Activated T-cell treated with anti-CD3 and anti-CD28 coated beads, Interleukin-2, amount 50 U/mL, for 4 hours (primary cell): ENCODE measurements at regions not wholly inside any gene's neighbourhood (a gene's known extent, or its start where the extent isn't known, plus 50 kb on each side); places are given as distances from the start of the nearest gene placed in this dataset.

Experiments used
- ATAC-seq, 2 donors: fragments of 200-7000 bp; cut with Tn5 transposase; one replicate each; pipeline ENCODE4 v1.10.0; 2021
- DNase-seq: peaks from one replicate; pipeline ENCODE4 v3.0.0-alpha.2; 2020
- H3K27me3 Mint-ChIP-seq: one replicate; pipeline ENCODE4 v1.8.0; 2021; ENCODE audit warnings: low read depth, mixed read lengths
- H3K36me3 Mint-ChIP-seq: one replicate; pipeline ENCODE4 v1.8.0; 2022; ENCODE audit warnings: mixed read lengths; ENCODE audit not compliant: insufficient read depth
- H3K4me1 Mint-ChIP-seq: one replicate; pipeline ENCODE4 v1.8.0; 2021; ENCODE audit warnings: low read depth, mixed read lengths
- H3K4me3 Mint-ChIP-seq: one replicate; pipeline ENCODE4 v1.8.0; 2021; ENCODE audit warnings: mild to moderate bottlenecking, moderate library complexity, mixed read lengths
- H3K9me3 Mint-ChIP-seq: one replicate; pipeline ENCODE4 v1.8.0; 2021; ENCODE audit warnings: mixed read lengths

DNA sequence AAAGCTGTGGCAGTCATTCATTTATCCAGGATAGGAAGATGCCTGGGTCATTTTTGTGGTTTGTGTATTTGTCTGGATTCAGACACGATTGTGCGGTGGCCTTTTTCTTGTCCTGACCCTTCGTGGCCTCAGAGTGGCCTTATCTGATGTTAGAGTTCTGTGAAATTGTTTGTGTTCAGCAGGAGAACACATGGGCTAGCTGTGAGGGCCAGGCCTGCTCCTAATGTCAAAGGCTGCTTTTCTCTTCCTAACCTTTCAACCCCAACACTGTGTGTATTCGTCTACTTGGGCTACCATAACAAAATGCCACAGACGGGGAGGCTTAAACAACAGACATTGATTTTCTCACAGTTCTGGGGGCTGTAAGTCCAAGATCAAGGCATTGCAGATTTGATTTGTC, 321.8 kb downstream of the CD83 start:
- H3K9me3 Mint-ChIP-seq = no peaks in the 10 kb centered on the region
- no peaks in the 10 kb centered on the region for H3K36me3 Mint-ChIP-seq
- H3K4me3 Mint-ChIP-seq = no peak overlapping the region
- ATAC-seq (no peak), DNase-seq (no peak)
- no peaks in the 10 kb centered on the region for H3K27me3 Mint-ChIP-seq
- no peaks in the 10 kb centered on the region for H3K4me1 Mint-ChIP-seq

DNA sequence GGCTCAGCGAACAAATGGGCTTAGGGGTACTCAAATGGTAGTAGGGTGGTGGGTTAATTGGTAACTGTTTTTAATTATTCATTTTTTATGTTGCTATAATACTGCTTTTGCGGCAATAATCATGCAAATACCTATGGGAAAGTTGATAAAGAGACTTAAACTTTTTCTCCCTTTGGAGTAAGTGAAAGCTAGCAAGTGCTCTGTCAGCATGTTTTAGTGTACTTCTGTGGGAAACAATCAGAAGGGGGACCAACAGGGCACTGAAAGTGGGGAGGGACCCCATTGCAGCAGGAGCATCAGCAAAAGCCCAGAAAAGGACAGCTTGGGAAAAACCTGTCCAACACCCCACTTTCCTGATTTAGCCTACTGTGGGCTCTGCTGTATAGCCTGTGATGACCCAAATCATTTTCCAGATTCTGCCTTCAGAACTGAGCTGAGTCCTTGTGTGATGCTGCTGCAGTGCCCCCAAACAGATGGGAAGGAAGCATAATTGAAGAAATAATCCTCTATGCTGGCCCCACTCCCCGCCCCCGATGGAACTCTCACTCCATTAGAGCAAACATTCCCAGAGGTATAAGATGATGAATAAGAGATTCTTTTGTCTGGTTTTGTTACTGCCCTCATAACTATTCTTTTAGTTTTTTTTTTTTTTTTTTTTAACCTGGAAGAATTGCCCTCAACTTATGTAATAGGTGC, 322.8 kb downstream of the CD83 start:
- Mint-ChIP-seq H3K36me3 (no peaks in the 10 kb centered on the region), H3K27me3 (no peaks in the 10 kb centered on the region)
- ATAC-seq = no peak

DNA sequence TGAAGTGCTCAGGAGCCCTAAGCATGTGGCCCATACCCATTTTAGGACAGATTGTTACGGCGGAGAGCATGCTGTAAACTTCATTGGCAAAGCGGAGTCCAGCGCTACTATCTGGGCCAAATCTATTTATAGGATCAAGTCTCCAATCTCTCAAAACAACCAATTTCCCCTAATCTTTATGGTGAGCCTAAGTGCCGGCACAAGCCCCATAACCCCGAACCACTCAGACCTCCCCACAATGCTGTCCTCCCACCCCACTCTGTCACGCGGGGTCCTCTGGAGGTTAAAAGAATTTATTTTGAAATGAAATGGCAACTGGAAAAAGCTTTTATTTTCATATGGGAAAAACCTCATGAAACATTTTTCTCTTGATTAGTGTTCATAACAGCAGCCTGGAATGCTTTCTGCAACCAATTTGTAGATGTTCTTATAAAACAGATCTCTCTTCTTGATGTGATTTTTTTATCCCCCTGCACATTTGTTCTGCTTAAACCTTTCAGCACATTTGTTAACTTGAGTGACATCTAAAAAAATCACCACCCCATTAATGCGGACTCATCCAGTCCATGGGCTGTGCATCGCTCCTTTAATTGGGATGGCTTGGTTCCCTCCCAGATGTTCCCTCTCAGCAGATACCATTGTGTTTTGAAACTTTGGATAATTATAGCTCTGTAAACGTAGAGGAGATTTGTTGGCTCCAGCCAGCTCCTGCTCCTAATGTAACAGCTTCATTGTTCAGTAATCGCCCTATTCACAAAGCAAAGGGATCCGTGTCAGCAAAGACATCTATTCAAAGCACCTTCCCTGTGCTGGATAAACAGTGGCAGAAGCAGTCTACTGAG, 323.6 kb downstream of the CD83 start:
- H3K36me3 Mint-ChIP-seq = no peaks in the 10 kb centered on the region
- DNase-seq (no peak), ATAC-seq (no peak)
- no peaks in the 10 kb centered on the region for H3K9me3 Mint-ChIP-seq
- H3K27me3 Mint-ChIP-seq = no peaks in the 10 kb centered on the region
- H3K4me3 Mint-ChIP-seq = no peak overlapping the region
- H3K4me1 Mint-ChIP-seq = no peaks in the 10 kb centered on the region

More for the DNA sequence above, 322.8 kb downstream of the CD83 start:
- H3K4me1 Mint-ChIP-seq = no peaks in the 10 kb centered on the region
- no peak overlapping the region for H3K4me3 Mint-ChIP-seq
- DNase-seq = no peak
- H3K9me3 Mint-ChIP-seq = no peaks in the 10 kb centered on the region

DNA sequence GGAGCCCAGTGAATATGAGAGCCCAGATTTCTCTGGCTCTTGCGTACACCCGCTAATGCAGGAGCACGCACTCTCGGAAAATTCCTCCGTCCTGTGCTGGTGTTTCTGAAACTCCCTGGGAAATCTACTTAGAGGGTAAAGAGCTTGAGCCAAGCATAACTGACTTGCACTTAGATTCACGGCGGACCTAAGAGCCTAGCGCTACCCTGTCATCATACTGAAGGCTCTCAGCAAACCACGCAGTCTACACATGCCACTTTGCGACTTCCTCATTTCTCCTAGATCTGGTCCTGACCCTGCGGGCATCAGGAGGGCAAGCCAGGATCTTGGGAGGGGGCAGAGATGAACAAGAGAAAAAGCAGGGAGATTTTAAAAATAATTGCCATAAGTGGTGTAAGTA, 324.7 kb downstream of the CD83 start:
- Mint-ChIP-seq H3K4me3 (no peak overlapping the region), H3K36me3 (no peaks in the 10 kb centered on the region), H3K4me1 (no peaks in the 10 kb centered on the region), H3K9me3 (no peaks in the 10 kb centered on the region), H3K27me3 (no peaks in the 10 kb centered on the region)
- DNase-seq (no peak), ATAC-seq (no peak)

DNA sequence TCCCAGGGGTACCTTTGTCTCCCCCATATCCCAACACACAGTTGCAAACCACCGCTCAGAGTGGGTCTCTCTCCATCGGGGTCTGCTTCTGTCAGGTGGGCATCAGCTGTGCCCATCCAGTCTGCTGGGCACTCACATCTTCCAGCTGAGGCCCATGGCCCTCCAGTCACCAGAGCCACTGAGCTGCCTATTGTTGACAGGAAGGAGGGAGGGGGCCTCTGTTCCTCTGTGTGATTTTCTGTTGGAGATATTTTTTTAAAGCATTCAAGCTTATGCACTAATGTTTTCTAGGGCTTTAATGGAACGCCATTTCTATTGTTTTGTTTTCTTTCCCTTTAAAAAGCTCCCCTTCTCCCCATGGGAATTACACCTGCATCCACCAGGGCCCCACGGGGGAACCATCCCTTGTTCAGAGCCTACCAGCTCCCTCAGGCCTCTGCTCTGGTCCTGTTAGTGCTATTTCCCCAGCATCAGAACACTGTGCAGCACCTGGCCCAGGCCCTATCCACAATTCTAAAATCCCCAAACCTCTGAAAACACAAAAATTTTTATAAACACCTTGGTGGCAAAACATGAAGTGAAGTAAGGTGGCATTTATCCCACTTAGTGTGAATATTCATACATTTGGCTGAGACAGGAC, 326.2 kb downstream of the CD83 start:
- Mint-ChIP-seq H3K36me3 (no peaks in the 10 kb centered on the region), H3K4me1 (no peaks in the 10 kb centered on the region), H3K4me3 (no peak overlapping the region), H3K27me3 (no peaks in the 10 kb centered on the region), H3K9me3 (peaks cover 12% of the 10 kb centered on the region)
- no peak for ATAC-seq
- DNase-seq = no peak

DNA sequence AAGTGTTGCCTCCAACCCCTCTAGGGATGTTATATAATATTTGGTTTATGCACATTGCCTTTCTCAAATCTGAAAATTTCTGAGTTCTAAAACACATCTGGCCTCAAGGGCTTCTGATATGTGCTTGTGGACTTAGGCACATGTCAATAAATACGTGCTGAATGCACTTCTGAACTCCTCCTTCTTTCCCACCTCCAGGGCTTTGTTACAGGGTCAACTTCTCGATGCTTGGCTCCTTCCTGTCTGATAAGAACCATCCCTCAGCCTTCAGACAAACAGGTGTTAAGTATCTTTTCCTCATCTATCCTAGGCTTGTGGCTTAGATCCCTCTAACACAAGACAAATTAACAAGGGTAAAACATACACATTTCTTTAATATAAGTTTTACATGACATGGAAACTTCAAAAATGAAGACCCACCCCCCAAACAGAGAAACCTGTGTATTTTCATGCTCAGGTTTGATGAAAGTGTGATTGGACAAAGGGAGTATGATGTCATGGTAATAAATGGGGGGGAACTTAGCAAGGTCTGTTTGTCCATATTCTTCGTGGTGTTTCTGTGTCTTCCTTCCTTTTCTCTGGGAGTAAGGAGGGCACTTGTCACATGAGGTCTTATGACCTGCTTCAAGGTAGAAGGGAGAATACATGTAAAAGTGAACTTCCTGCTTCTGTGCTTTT, 326.9 kb downstream of the CD83 start:
- DNase-seq (no peak), ATAC-seq (no peak)
- no peaks in the 10 kb centered on the region for H3K36me3 Mint-ChIP-seq
- H3K4me1 Mint-ChIP-seq = peaks cover 3% of the 10 kb centered on the region
- H3K9me3 Mint-ChIP-seq = peaks cover 12% of the 10 kb centered on the region
- no peaks in the 10 kb centered on the region for H3K27me3 Mint-ChIP-seq
- no peak overlapping the region for H3K4me3 Mint-ChIP-seq

DNA sequence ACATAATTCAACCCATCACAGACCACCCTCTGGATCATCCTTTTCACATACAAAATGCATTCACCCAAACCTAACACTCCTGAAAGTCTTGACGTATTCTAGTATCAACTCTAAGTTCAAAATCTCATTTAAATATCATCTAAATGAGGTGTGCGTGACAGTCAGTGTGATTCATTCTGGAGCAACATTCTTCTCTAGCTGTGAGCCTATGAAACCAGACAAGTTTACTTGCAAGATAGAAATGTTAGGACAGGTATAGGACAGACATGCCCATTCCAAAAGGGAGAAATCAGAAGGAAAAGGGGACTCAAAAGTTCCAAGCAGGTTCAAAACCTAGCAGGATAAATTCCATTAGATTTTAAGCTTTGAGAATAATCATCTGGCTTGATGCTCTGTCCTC, 329.7 kb downstream of the CD83 start:
- H3K9me3 Mint-ChIP-seq = peaks cover 12% of the 10 kb centered on the region
- ATAC-seq = peak in 1 of 2 donors; percentile 29
- no peaks in the 10 kb centered on the region for H3K27me3 Mint-ChIP-seq
- no peaks in the 10 kb centered on the region for H3K36me3 Mint-ChIP-seq
- no peak for DNase-seq
- no peak overlapping the region for H3K4me3 Mint-ChIP-seq
- peaks cover 24% of the 10 kb centered on the region for H3K4me1 Mint-ChIP-seq

DNA sequence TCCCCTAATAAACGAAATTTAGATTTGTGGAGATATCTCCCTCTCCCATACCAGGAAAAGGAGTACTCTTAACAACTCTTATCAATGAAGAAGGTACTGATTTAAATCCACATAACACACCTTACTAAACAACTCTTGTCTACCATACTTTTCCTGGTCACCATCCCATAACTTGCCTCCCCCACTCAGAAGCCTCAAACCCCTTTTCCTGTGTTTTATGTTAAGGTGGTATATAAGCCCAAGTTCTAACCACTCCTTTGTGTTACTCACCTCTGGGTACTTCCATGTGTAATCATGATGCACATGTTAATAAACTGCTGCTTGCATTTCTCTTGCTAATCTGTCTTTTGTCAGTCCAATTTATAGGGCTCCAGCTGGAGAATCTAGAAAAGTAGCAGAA, 330.7 kb downstream of the CD83 start:
- Mint-ChIP-seq H3K4me1 (peaks cover 34% of the 10 kb centered on the region), H3K27me3 (no peaks in the 10 kb centered on the region), H3K4me3 (no peak overlapping the region), H3K36me3 (no peaks in the 10 kb centered on the region), H3K9me3 (peaks cover 12% of the 10 kb centered on the region)
- no peak for ATAC-seq
- no peak for DNase-seq

DNA sequence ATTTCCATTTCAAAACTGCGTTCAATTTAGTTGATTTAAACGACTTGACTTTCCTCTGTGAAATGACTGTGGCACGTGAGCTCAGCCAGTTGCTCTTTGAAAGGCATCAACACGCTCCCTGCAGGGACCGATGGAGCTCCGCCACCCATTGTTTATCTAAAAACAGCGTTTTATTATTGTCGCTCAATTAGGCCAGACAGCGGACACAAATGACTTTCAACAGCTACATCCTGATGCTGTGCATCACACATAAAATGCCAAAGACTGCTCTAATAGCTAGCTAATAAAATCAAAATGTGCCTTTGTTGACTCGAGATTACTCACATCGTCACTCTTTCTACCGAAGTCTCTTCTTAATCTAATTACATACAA, 332.5 kb downstream of the CD83 start:
- Mint-ChIP-seq H3K4me3 (no peak overlapping the region), H3K27me3 (no peaks in the 10 kb centered on the region), H3K36me3 (no peaks in the 10 kb centered on the region), H3K4me1 (peaks cover 52% of the 10 kb centered on the region), H3K9me3 (peaks cover 12% of the 10 kb centered on the region)
- DNase-seq (no peak), ATAC-seq (no peak)

DNA sequence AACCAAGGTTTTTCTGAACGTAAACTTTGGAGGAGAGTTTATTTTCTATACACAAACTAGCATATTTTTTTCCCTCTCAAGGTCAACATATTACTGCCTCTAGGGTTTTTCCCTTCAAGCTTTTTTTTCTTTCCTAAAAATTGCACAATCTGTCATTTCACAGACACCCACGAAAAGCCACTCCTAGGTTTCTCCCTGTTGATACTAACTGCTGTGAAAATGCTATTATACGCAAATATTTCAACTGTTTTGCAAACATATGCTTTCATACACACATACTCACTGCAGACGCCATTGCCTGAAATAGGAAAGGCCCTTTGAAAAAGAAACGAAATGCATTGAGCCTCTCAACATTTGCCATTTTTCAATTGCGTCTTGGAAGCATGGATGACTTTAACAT, 333.0 kb downstream of the CD83 start:
- peaks cover 56% of the 10 kb centered on the region for H3K4me1 Mint-ChIP-seq
- H3K36me3 Mint-ChIP-seq = no peaks in the 10 kb centered on the region
- H3K27me3 Mint-ChIP-seq = no peaks in the 10 kb centered on the region
- ATAC-seq (no peak), DNase-seq (no peak)
- peaks cover 12% of the 10 kb centered on the region for H3K9me3 Mint-ChIP-seq
- no peak overlapping the region for H3K4me3 Mint-ChIP-seq

DNA sequence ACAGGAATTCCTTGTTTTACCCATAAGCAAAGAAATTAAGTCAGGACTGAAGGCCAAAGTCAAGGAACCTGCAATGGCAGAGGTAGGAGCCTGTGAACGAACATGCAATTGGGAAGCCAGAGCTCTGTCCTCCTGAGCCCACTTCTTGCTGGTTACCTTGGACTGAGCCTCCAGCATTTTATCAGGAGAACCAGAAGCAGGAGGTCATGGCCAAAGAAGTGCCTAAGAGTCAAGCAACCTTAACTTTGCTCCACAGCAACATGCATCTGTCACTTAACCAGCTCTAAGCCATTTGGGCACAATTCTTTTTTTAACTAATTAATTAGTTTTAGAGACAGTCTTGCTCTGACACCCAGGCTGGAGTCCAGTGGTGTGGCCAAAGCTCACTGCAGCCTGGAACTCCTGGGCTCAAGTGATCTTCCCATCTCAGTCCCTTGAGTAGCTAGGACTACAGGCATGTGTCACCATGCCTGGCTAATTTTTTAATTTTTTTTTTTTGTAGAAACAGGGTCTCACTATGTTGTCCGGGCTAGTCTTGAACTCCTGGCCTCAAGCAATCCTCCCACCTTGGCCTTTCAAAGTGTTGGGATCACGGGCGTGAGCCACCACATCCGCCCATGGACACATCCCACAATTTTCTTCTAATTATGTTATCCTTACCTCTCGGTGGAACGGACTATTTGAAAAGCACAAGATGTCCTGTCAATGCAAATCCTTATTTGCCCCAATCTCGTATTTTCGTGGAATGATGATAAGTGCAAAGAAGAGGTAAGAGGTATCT, 334.2 kb downstream of the CD83 start:
- H3K4me3 Mint-ChIP-seq = no peak overlapping the region
- DNase-seq = no peak
- peaks cover 58% of the 10 kb centered on the region for H3K4me1 Mint-ChIP-seq

DNA sequence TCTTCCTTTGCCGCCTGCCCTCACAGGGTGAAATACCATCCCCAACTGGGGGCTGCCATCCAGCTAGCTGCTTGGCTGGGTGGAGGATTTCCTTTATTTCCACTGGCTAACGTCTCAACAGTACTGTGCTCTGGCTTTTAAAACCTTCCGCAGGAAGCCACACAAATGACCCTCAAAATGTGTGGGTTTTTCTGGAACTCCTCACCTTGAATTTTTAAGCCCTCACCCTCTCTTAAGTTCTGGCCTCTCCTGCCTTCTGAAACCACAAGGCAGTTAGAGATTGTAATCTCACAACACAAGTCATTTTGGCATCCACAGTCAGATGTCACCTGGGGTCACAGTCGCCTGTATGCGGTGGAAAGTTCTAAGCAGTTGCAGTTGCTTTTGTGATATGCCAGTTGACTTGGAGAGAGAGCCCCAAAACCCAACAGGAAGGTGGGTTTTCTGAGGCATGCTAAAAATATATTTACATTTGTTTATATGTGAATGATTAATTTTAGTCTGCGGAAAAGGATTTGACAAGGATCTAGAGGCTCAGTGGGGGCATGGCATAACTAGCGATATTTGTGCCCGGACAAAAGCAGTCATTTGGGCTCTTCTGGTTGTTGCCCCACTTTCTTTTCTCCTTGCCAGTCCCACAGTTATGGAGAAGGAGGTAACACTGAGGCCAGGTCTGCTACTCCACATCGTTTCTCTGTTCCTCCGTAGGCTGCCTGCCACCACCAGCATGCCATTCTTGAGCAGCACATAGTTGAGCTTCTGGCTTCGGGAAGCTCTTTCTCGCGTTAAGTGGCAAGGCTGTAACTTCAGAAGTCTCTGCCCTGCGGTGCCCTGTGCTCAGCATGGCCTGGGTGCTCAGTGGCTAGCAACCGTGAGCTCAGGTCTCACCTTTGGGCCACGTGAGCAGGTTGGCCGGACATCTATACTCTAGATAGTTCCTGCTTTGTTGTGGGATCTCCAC, 335.3 kb downstream of the CD83 start:
- ATAC-seq (peak; percentile 81), DNase-seq (peak; percentile 36)
- Mint-ChIP-seq H3K4me1 (peaks cover 58% of the 10 kb centered on the region), H3K36me3 (no peaks in the 10 kb centered on the region), H3K27me3 (no peaks in the 10 kb centered on the region), H3K9me3 (peaks cover 9% of the 10 kb centered on the region), H3K4me3 (peak overlapping the region; percentile 60)

More for the DNA sequence above, 334.2 kb downstream of the CD83 start:
- Mint-ChIP-seq H3K9me3 (peaks cover 12% of the 10 kb centered on the region), H3K36me3 (no peaks in the 10 kb centered on the region), H3K27me3 (no peaks in the 10 kb centered on the region)
- no peak for ATAC-seq
